ELR (cell line): ENCODE measurements at regions not wholly inside any gene's neighbourhood (a gene's known extent, or its start where the extent isn't known, plus 50 kb on each side); places are given as distances from the start of the nearest gene placed in this dataset.
"Not testable (repeated sequence)": the region's sequence is repeated elsewhere in the genome, so short reads cannot be mapped to it uniquely, and the experiment has no call there.

Experiments
- DNase-seq: peaks from one replicate; pipeline ENCODE4 v3.0.0-alpha.2; 2015; ENCODE audit warnings: low read depth

DNA sequence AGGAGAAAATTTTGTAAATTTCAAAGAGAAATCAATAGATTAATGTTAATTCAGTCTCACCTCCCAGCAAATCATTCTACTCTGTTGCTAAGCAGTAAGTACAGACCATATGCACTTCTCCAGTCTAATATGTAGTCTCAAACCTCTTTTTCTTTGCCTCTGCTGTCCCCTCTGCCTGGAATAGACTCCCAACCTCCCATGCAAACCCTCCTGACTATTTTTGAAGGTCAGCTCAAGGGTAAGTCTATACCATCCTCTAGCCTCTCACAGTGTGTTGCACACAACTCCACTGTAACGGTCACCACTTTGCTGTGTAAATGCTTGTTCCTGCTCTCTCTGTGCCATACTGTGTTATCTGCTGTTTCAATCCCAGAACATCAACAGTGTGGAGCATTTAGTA is 94.5 kb upstream of the TRIM77 start:
- DNase-seq, result not testable (repeated sequence)

GRCh38 chr11:89616161-89616560 is 93.9 kb upstream of the TRIM77 start:
- DNase-seq, result not testable (repeated sequence)

DNA sequence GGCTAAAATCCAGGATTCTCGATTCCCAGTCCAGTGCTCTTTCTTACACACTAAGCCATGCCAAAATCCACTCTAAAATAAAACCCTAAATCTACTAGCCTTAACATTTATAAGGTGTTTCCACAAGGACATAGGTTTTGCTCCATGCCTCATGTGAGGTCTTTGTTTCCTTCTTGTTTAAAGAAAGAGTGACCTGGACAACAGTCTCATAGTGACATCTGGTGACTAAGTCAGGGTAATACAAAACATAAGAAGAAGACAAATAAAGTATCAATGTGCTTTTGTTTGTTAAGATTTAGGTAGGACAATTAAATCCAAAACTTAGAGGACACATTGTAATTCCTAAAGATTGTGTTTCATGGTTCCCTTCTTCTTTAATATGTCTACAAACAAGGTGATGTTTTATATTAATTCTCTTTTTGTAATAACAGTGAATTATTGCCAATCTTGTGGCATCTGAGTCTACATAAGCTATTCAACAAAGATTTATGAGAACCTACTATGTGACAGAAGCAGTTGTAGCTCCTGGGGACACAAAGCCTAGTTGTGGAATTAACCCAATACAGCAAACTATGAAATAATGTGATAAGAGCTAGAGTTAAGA is 93.0 kb upstream of the TRIM77 start:
- peak; percentile 18 for DNase-seq

DNA sequence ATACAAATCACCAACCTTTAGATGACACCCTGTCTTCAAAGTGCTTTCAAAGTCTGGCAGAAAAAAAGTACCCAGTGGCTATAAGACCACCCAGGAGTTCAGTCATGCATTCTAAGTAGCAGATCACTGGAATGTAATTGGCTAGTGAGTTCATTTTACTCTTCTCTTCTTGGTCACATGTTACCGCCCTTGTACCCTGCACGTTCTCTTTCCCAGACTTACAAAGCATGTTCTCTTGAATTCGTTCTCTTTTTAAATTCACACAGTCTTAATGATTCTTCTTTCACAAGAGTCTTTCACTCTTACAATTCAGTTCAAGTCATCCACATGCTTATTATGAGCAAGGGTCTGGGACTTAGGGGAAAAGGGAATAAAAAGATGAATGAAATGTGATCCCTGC is 89.4 kb upstream of the TRIM77 start:
- not testable (repeated sequence) for DNase-seq

GRCh38 chr11:89625171-89625570 is 84.9 kb upstream of the TRIM77 start:
- DNase-seq, result no peak

GRCh38 chr11:89626366-89626765 is 83.7 kb upstream of the TRIM77 start:
- DNase-seq, result no peak

GRCh38 chr11:89626881-89627280 is 83.2 kb upstream of the TRIM77 start:
- DNase-seq, result not testable (repeated sequence)

- no peak for DNase-seq
These were observed 76.9 kb upstream of the TRIM77 start for GRCh38 chr11:89633135-89633705.

DNA sequence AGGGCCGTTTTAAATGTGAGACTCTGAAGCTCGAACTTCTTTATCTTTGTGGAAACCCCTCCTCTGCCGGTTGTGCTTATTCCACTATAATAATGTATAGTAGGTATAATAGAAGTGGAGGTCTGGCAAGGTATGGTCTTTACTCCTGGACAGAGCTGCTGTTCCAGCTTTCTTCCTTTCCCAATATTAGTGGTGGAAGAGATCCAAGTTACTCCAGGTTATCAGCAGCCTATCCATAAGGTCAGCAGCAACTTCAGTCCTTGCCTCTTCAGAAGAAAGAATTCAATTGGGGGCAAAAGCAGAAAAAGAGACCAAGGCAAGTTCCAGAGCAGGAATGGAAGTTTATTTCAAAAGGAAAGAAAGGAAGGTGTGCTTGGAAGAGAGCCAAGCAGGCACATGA is 69.3 kb upstream of the TRIM77 start:
- DNase-seq, result not testable (repeated sequence)

DNA sequence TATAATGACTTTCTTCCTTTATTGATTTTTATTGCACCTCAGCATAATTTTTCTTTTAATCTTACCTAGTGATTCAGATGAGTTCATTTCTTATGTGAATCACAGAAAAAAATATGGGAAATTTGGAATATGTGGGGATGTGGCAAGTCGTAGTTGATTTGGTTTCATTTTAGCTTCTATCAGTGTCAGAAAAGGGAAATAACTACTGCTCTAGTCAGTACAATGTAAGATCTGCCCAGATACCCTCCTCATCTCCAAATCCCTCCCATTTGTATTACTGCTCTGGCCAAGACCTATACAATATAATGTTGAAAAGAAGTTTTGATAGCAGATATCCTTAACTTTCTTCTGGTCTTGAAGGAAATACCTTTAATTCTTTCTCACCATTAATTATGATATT is 61.9 kb upstream of the TRIM77 start:
- not testable (repeated sequence) for DNase-seq

DNA sequence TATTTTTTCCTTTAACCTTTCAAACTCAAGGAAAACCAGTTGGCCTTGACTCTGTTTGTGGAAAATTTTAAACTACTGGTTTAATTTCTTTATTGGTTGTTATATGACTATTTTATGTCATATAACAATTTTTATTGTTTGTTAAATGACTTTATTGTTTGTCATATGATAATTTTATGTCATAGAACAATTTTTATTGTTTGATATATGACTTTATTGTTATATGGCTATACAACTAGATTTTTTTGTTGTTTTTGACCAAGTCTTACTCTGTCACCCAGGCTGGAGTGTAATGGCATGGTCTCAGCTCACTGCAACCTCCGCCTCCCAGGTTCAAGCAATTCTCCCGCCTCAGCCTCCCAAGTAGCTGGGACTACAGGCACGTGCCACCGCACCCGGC is 61.1 kb upstream of the TRIM77 start:
- not testable (repeated sequence) for DNase-seq

- DNase-seq, result not testable (repeated sequence)
These were observed 55.4 kb upstream of the TRIM77 start for GRCh38 chr11:89654669-89655068.

- not testable (repeated sequence) for DNase-seq
These were observed 51.3 kb upstream of the TRIM77 start for GRCh38 chr11:89658767-89659166.

DNA sequence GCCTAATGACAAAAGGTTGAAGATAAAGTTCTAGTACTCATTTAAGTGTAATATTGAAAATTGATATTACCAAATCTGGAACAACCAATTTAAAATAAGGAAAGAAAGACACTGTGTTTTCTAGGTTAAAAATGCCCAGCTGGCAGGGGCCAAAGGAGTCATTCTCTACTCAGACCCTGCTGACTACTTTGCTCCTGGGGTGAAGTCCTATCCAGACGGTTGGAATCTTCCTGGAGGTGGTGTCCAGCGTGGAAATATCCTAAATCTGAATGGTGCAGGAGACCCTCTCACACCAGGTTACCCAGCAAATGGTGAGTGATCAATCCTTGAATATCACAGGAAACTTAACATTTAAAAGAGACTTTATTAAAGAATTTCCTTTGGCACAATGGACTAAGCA is 50.7 kb upstream of the TRIM77 start:
- DNase-seq, result not testable (repeated sequence)

DNA sequence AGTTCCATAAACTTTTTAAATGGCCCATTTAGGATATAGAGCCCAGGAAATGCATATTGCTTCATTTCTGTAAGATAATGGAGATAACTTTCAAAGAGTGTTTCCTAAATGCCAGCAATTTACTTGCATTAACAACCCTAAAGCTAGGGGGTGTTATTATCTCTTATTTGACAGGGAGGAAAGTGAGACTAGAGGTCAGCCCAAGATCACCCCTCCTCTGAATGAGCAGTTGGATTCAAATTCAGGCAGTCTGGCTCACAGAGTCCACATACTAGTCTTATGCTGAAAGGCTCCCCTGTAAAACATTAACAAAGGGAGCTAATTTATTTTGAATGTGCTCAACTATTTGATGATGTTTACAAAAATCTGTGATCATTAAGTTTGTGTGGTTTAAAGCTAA is 49.9 kb upstream of the TRIM77 start:
- no peak for DNase-seq
